ENCODE measurements at regions not wholly inside any gene's neighbourhood (a gene's known extent, or its start where the extent isn't known, plus 50 kb on each side); places are given as distances from the start of the nearest gene placed in this dataset.
A peak's percentile ranks its signal among the peaks of the same experiment; 100 is the strongest.

DNA sequence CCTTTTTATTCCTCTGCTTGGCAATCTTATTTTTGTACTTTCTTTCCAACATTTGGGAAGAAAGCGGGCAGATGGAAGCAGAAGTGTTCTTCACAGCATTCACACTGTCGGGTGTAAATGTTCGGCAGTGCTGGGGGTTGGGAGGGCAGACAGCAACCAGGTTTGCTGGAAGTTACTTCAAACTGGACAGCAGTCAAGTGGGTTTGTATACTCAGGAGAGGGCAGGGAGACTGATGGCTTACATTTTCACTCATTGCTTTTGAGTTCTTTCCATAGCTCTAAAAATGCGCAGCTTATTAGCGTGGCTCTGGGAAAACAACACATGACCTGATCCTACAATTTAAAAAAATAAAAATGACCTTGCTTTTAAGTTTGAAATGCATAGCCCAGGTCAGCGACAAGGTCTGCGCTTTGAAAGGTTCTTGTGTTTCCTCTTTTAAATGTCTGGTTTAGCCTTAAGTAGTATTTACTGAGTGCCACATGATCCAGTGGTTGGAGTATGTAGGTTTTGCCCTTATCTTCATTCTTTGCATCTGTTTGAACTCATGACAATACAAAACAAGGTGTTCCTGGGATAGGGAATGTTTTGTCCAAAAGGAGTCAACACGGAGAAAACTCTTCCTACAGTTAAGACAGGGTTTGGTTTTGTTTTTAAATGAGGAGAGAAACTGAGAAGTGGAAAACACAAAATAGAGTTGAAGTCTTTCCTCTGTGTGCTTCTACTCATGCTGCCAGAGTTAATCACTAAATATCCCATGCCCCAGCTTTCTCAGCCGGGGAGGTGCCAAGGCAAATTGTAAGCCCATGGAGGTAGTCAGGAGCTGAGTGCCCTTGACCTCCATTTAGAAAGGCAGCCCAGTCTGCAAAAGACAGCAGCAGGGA lies 132.7 kb upstream of the DMRT1 start (continued):
- TF ChIP-seq, protein P1, sequence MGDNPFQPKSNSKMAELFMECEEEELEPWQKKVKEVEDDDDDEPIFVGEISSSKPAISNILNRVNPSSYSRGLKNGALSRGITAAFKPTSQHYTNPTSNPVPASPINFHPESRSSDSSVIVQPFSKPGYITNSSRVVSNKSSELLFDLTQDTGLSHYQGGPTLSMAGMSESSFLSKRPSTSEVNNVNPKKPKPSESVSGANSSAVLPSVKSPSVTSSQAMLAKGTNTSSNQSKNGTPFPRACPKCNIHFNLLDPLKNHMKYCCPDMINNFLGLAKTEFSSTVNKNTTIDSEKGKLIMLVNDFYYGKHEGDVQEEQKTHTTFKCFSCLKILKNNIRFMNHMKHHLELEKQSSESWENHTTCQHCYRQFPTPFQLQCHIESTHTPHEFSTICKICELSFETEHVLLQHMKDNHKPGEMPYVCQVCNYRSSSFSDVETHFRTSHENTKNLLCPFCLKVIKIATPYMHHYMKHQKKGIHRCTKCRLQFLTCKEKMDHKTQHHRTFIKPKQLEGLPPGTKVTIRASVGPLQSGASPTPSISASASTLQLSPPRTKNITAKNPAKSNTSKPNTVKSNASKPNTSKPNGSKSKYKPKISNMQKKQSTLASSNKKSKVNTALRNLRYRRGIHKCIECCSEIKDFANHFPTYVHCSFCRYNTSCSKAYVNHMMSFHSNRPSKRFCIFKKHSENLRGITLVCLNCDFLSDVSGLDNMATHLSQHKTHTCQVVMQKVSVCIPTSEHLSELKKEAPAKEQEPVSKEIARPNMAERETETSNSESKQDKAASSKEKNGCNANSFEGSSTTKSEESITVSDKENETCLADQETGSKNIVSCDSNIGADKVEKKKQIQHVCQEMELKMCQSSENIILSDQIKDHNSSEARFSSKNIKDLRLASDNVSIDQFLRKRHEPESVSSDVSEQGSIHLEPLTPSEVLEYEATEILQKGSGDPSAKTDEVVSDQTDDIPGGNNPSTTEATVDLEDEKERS (CRISPR knock-in tag; IDR thresholded peaks at IDR 0.05): peak; percentile 69; the same call in 1 of the 2 replicates
- no peak for TF ChIP-seq SP5 (CRISPR knock-in tag; IDR thresholded peaks at IDR 0.05; ENCODE audit: borderline replicate concordance, low read depth)
- TF ChIP-seq TBX2 (CRISPR knock-in tag; IDR thresholded peaks at IDR 0.05; ENCODE audit: borderline replicate concordance): peak; percentile 17; the same call in 1 of the 2 replicates
- no peak for TF ChIP-seq PAF1 (CRISPR knock-in tag; IDR thresholded peaks at IDR 0.05)
- TF ChIP-seq, protein P2, sequence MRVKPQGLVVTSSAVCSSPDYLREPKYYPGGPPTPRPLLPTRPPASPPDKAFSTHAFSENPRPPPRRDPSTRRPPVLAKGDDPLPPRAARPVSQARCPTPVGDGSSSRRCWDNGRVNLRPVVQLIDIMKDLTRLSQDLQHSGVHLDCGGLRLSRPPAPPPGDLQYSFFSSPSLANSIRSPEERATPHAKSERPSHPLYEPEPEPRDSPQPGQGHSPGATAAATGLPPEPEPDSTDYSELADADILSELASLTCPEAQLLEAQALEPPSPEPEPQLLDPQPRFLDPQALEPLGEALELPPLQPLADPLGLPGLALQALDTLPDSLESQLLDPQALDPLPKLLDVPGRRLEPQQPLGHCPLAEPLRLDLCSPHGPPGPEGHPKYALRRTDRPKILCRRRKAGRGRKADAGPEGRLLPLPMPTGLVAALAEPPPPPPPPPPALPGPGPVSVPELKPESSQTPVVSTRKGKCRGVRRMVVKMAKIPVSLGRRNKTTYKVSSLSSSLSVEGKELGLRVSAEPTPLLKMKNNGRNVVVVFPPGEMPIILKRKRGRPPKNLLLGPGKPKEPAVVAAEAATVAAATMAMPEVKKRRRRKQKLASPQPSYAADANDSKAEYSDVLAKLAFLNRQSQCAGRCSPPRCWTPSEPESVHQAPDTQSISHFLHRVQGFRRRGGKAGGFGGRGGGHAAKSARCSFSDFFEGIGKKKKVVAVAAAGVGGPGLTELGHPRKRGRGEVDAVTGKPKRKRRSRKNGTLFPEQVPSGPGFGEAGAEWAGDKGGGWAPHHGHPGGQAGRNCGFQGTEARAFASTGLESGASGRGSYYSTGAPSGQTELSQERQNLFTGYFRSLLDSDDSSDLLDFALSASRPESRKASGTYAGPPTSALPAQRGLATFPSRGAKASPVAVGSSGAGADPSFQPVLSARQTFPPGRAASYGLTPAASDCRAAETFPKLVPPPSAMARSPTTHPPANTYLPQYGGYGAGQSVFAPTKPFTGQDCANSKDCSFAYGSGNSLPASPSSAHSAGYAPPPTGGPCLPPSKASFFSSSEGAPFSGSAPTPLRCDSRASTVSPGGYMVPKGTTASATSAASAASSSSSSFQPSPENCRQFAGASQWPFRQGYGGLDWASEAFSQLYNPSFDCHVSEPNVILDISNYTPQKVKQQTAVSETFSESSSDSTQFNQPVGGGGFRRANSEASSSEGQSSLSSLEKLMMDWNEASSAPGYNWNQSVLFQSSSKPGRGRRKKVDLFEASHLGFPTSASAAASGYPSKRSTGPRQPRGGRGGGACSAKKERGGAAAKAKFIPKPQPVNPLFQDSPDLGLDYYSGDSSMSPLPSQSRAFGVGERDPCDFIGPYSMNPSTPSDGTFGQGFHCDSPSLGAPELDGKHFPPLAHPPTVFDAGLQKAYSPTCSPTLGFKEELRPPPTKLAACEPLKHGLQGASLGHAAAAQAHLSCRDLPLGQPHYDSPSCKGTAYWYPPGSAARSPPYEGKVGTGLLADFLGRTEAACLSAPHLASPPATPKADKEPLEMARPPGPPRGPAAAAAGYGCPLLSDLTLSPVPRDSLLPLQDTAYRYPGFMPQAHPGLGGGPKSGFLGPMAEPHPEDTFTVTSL (CRISPR knock-in tag; IDR thresholded peaks at IDR 0.05; ENCODE audit: borderline replicate concordance): no peak
- peak; percentile 57; the same call in 1 of the 2 replicates for TF ChIP-seq MEF2D (CRISPR knock-in tag; IDR thresholded peaks at IDR 0.05)
- no peak for TF ChIP-seq LCORL (IDR thresholded peaks at IDR 0.05)
- TF ChIP-seq LCORL (CRISPR knock-in tag; IDR thresholded peaks at IDR 0.05): no peak
- TF ChIP-seq HNRNPUL1 (IDR thresholded peaks at IDR 0.05; ENCODE audit: low read depth, low read length): no peak
- TF ChIP-seq PHF21A (CRISPR knock-in tag; IDR thresholded peaks at IDR 0.05): peak; percentile 72; the same call in 1 of the 2 replicates
- no peak for TF ChIP-seq ZNF678 (CRISPR knock-in tag; IDR thresholded peaks at IDR 0.05)
- TF ChIP-seq, protein P3, sequence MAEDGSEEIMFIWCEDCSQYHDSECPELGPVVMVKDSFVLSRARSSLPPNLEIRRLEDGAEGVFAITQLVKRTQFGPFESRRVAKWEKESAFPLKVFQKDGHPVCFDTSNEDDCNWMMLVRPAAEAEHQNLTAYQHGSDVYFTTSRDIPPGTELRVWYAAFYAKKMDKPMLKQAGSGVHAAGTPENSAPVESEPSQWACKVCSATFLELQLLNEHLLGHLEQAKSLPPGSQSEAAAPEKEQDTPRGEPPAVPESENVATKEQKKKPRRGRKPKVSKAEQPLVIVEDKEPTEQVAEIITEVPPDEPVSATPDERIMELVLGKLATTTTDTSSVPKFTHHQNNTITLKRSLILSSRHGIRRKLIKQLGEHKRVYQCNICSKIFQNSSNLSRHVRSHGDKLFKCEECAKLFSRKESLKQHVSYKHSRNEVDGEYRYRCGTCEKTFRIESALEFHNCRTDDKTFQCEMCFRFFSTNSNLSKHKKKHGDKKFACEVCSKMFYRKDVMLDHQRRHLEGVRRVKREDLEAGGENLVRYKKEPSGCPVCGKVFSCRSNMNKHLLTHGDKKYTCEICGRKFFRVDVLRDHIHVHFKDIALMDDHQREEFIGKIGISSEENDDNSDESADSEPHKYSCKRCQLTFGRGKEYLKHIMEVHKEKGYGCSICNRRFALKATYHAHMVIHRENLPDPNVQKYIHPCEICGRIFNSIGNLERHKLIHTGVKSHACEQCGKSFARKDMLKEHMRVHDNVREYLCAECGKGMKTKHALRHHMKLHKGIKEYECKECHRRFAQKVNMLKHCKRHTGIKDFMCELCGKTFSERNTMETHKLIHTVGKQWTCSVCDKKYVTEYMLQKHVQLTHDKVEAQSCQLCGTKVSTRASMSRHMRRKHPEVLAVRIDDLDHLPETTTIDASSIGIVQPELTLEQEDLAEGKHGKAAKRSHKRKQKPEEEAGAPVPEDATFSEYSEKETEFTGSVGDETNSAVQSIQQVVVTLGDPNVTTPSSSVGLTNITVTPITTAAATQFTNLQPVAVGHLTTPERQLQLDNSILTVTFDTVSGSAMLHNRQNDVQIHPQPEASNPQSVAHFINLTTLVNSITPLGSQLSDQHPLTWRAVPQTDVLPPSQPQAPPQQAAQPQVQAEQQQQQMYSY (CRISPR knock-in tag; IDR thresholded peaks at IDR 0.05): peak; percentile 7; the same call in 1 of the 2 replicates
- TF ChIP-seq KLF16 (CRISPR knock-in tag; IDR thresholded peaks at IDR 0.05): peak in 1 of 2 experiments; percentile 31; a peak in 1 of 4 replicates
- peak; percentile 67; the same call in 1 of the 2 replicates for TF ChIP-seq ZC3H13 (CRISPR knock-in tag; IDR thresholded peaks at IDR 0.05)

Data from HepG2 (cell line).